Activated naive CD8-positive, alpha-beta T cell treated with anti-CD3 and anti-CD28 coated beads, Interleukin-2, amount 50 U/mL, for 24 hours (primary cell): ENCODE measurements at regions not wholly inside any gene's neighbourhood (a gene's known extent, or its start where the extent isn't known, plus 50 kb on each side); places are given as distances from the start of the nearest gene placed in this dataset.
A peak's percentile ranks its signal among the peaks of the same experiment; 100 is the strongest.
"Not testable (repeated sequence)": the region's sequence is repeated elsewhere in the genome, so short reads cannot be mapped to it uniquely, and the experiment has no call there.

Experiments used
- ATAC-seq: fragments of 150-1000 bp; cut with Tn5 transposase; one replicate; pipeline ENCODE4 v1.10.0; 2021
- DNase-seq: peaks from one replicate; pipeline ENCODE4 v3.0.0; 2021
- H3K27ac Mint-ChIP-seq: one replicate; pipeline ENCODE4 v1.8.0; 2021; ENCODE audit warnings: mild to moderate bottlenecking, mixed read lengths
- H3K27me3 Mint-ChIP-seq: one replicate; pipeline ENCODE4 v1.8.0; 2021; ENCODE audit warnings: mixed read lengths
- H3K36me3 Mint-ChIP-seq: one replicate; pipeline ENCODE4 v1.8.0; 2021; ENCODE audit warnings: low read depth, mixed read lengths
- H3K4me1 Mint-ChIP-seq: one replicate; pipeline ENCODE4 v1.8.0; 2021; ENCODE audit warnings: mixed read lengths
- H3K4me3 Mint-ChIP-seq: one replicate; pipeline ENCODE4 v1.8.0; 2021; ENCODE audit warnings: mild to moderate bottlenecking, moderate library complexity, mixed read lengths
- H3K9me3 Mint-ChIP-seq: one replicate; pipeline ENCODE4 v1.8.0; 2021; ENCODE audit warnings: mixed read lengths

GRCh38 chr16:33583702-33584101 lies 124.3 kb downstream of the TP53TG3F start:
- H3K4me1 Mint-ChIP-seq, DNase-seq, H3K4me3 Mint-ChIP-seq, H3K27ac Mint-ChIP-seq, H3K27me3 Mint-ChIP-seq, ATAC-seq, H3K9me3 Mint-ChIP-seq, H3K36me3 Mint-ChIP-seq: not testable (repeated sequence)

GRCh38 chr16:33588589-33588988 lies 129.2 kb downstream of the TP53TG3F start:
- DNase-seq, ATAC-seq, H3K4me3 Mint-ChIP-seq, H3K27me3 Mint-ChIP-seq, H3K36me3 Mint-ChIP-seq, H3K27ac Mint-ChIP-seq, H3K4me1 Mint-ChIP-seq, H3K9me3 Mint-ChIP-seq: not testable (repeated sequence)

- not testable (repeated sequence) for H3K27ac Mint-ChIP-seq, H3K36me3 Mint-ChIP-seq, H3K4me1 Mint-ChIP-seq, ATAC-seq, H3K4me3 Mint-ChIP-seq, DNase-seq, H3K27me3 Mint-ChIP-seq, H3K9me3 Mint-ChIP-seq
Measured at GRCh38 chr16:33593344-33593743, 133.9 kb downstream of the TP53TG3F start.

- DNase-seq, ATAC-seq, H3K27me3 Mint-ChIP-seq, H3K4me1 Mint-ChIP-seq, H3K4me3 Mint-ChIP-seq, H3K9me3 Mint-ChIP-seq, H3K27ac Mint-ChIP-seq, H3K36me3 Mint-ChIP-seq: not testable (repeated sequence)
Measured at GRCh38 chr16:33595074-33595473, 135.7 kb downstream of the TP53TG3F start.

- H3K27ac Mint-ChIP-seq, ATAC-seq, H3K9me3 Mint-ChIP-seq, H3K4me3 Mint-ChIP-seq, H3K4me1 Mint-ChIP-seq, H3K36me3 Mint-ChIP-seq, DNase-seq, H3K27me3 Mint-ChIP-seq: not testable (repeated sequence)
Measured at GRCh38 chr16:33601029-33601428, 141.6 kb downstream of the TP53TG3F start.

- not testable (repeated sequence) for H3K4me3 Mint-ChIP-seq, H3K9me3 Mint-ChIP-seq, H3K36me3 Mint-ChIP-seq, H3K27me3 Mint-ChIP-seq, H3K4me1 Mint-ChIP-seq, DNase-seq, H3K27ac Mint-ChIP-seq, ATAC-seq
Measured at GRCh38 chr16:33623535-33624077, 164.2 kb downstream of the TP53TG3F start.

GRCh38 chr16:33628895-33629294 lies 169.5 kb downstream of the TP53TG3F start:
- ATAC-seq, H3K27me3 Mint-ChIP-seq, H3K4me1 Mint-ChIP-seq, H3K36me3 Mint-ChIP-seq, H3K27ac Mint-ChIP-seq, H3K9me3 Mint-ChIP-seq, H3K4me3 Mint-ChIP-seq, DNase-seq: not testable (repeated sequence)

- not testable (repeated sequence) for DNase-seq, H3K36me3 Mint-ChIP-seq, H3K4me1 Mint-ChIP-seq, ATAC-seq, H3K4me3 Mint-ChIP-seq, H3K9me3 Mint-ChIP-seq, H3K27ac Mint-ChIP-seq, H3K27me3 Mint-ChIP-seq
Measured at GRCh38 chr16:33631713-33632112, 172.3 kb downstream of the TP53TG3F start.

- H3K36me3 Mint-ChIP-seq, DNase-seq, H3K27me3 Mint-ChIP-seq, H3K4me1 Mint-ChIP-seq, H3K9me3 Mint-ChIP-seq, H3K4me3 Mint-ChIP-seq, ATAC-seq, H3K27ac Mint-ChIP-seq: not testable (repeated sequence)
Measured at GRCh38 chr16:33634057-33634456, 174.6 kb downstream of the TP53TG3F start.

GRCh38 chr16:33636760-33637159 lies 177.3 kb downstream of the TP53TG3F start:
- not testable (repeated sequence) for H3K27ac Mint-ChIP-seq, H3K9me3 Mint-ChIP-seq, H3K36me3 Mint-ChIP-seq

GRCh38 chr16:33643270-33643669 lies 183.9 kb downstream of the TP53TG3F start:
- not testable (repeated sequence) for ATAC-seq, DNase-seq, H3K9me3 Mint-ChIP-seq, H3K4me1 Mint-ChIP-seq, H3K27me3 Mint-ChIP-seq, H3K36me3 Mint-ChIP-seq, H3K27ac Mint-ChIP-seq, H3K4me3 Mint-ChIP-seq

More at GRCh38 chr16:33636760-33637159, 177.3 kb downstream of the TP53TG3F start:
- not testable (repeated sequence) for DNase-seq, H3K4me1 Mint-ChIP-seq, ATAC-seq, H3K27me3 Mint-ChIP-seq, H3K4me3 Mint-ChIP-seq

- H3K9me3 Mint-ChIP-seq, H3K27ac Mint-ChIP-seq, H3K27me3 Mint-ChIP-seq, ATAC-seq, H3K36me3 Mint-ChIP-seq, H3K4me1 Mint-ChIP-seq, DNase-seq, H3K4me3 Mint-ChIP-seq: not testable (repeated sequence)
Measured at GRCh38 chr16:33643698-33644381, 184.4 kb downstream of the TP53TG3F start.

- not testable (repeated sequence) for H3K9me3 Mint-ChIP-seq, DNase-seq, H3K4me1 Mint-ChIP-seq, H3K27ac Mint-ChIP-seq, H3K36me3 Mint-ChIP-seq, ATAC-seq, H3K4me3 Mint-ChIP-seq, H3K27me3 Mint-ChIP-seq
Measured at GRCh38 chr16:33646386-33646785, 187.0 kb downstream of the TP53TG3F start.

GRCh38 chr16:33655756-33656155 lies 196.3 kb downstream of the TP53TG3F start:
- not testable (repeated sequence) for H3K36me3 Mint-ChIP-seq, H3K4me3 Mint-ChIP-seq, H3K4me1 Mint-ChIP-seq, DNase-seq, H3K9me3 Mint-ChIP-seq, H3K27ac Mint-ChIP-seq, ATAC-seq, H3K27me3 Mint-ChIP-seq

GRCh38 chr16:33656394-33656793 lies 197.0 kb downstream of the TP53TG3F start:
- peak; percentile 33 for ATAC-seq
- H3K27me3 Mint-ChIP-seq, H3K36me3 Mint-ChIP-seq, H3K4me1 Mint-ChIP-seq, DNase-seq, H3K9me3 Mint-ChIP-seq, H3K27ac Mint-ChIP-seq, H3K4me3 Mint-ChIP-seq: not testable (repeated sequence)

- not testable (repeated sequence) for H3K9me3 Mint-ChIP-seq, H3K27ac Mint-ChIP-seq, DNase-seq, ATAC-seq, H3K4me3 Mint-ChIP-seq, H3K4me1 Mint-ChIP-seq, H3K36me3 Mint-ChIP-seq, H3K27me3 Mint-ChIP-seq
Measured at GRCh38 chr16:33657717-33658116, 198.3 kb downstream of the TP53TG3F start.
